GM18511 (cell line): ENCODE measurements at regions not wholly inside any gene's neighbourhood (a gene's known extent, or its start where the extent isn't known, plus 50 kb on each side); places are given as distances from the start of the nearest gene placed in this dataset.

Experiments
- ATAC-seq: cut with Tn5 transposase; IDR thresholded peaks from one replicate; pipeline ENCODE4 v1.9.1; 2021; ENCODE audit warnings: mild to moderate bottlenecking, moderate library complexity; ENCODE audit not compliant: unreplicated experiment

GRCh38 chr2:144587306-144587705, 67.4 kb upstream of the ZEB2 start:
- ATAC-seq, result no peak

- no peak for ATAC-seq
Measured at GRCh38 chr2:144586476-144586875, 66.6 kb upstream of the ZEB2 start.

- ATAC-seq, result no peak
Measured at GRCh38 chr2:144583741-144584453, 64.0 kb upstream of the ZEB2 start.

GRCh38 chr2:144583381-144583729, 63.4 kb upstream of the ZEB2 start:
- ATAC-seq, result no peak

- no peak for ATAC-seq
Measured at GRCh38 chr2:144582651-144583380, 62.9 kb upstream of the ZEB2 start.

- ATAC-seq, result no peak
Measured at GRCh38 chr2:144580521-144581161, 60.7 kb upstream of the ZEB2 start.

- ATAC-seq, result no peak
Measured at GRCh38 chr2:144579556-144579955, 59.6 kb upstream of the ZEB2 start.

GRCh38 chr2:144578099-144578498, 58.2 kb upstream of the ZEB2 start:
- no peak for ATAC-seq

- ATAC-seq, result peak; percentile 75
Measured at GRCh38 chr2:144572977-144573376, 53.1 kb upstream of the ZEB2 start.

GRCh38 chr2:144571770-144572169, 51.9 kb upstream of the ZEB2 start:
- ATAC-seq, result no peak

- no peak for ATAC-seq
Measured at GRCh38 chr2:144570566-144570965, 50.6 kb upstream of the ZEB2 start.
